ENCODE measurements at regions not wholly inside any gene's neighbourhood (a gene's known extent, or its start where the extent isn't known, plus 50 kb on each side); places are given as distances from the start of the nearest gene placed in this dataset.
A peak's percentile ranks its signal among the peaks of the same experiment; 100 is the strongest.
"Not testable (repeated sequence)": the region's sequence is repeated elsewhere in the genome, so short reads cannot be mapped to it uniquely, and the experiment has no call there.

DNA sequence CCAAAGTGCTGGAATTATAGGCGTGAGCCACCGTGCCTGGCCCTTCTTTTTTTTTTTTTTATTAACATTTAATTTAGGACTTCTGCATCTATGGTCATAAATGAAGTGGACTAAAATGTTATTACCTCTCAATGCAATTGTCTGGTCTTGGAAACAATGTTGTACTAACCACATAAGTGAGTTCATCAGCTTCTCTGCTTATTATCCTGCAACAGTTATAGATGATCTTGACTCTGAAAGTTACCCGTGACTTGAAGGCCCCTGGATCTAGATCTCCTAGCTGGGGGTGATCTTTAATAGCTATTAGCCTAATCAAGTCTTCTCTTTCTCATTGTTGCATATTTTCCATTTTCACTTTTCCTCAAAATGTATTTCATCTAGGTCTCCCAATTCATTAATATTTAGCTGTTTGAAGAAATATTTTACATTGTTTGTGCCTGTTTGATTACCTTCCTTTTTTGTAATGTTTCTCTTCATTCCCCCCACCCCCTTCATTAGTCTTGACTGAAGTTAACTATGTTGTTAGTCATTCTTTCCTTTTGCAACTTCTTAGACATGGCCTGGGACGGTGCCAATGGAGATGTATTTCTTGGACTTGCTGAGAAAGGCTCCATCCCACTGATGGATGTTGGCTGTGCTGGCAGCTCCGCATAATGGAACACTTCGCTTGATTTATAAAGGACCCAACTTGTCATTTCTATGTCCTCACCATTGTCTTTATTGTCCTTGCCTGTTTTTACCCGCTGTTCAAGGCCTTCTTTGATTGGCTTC, 141.6 kb upstream of the RIOK3 start:
- DNase-seq = no peak

GRCh38 chr18:23313379-23313778, 139.7 kb upstream of the RIOK3 start:
- no peak for DNase-seq

DNA sequence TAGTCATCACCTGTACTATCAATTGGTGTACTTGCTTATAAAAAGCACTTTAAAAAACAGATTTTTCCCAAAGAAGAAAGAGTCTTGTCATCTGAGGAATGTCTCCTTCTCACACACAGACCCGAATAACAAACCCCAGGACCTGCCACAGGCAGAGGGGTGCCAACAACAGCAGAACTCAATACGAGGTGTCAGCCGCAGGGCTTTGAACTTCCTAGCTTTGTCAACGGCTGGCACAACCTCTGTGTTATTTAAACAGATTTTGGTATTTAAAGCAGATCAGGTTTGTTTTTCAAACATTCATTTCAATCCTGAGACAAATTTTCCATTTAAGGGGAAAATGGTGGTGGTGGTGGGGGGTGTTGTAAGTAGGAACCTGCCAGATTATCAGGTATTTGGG, 138.4 kb upstream of the RIOK3 start:
- DNase-seq = no peak

DNA sequence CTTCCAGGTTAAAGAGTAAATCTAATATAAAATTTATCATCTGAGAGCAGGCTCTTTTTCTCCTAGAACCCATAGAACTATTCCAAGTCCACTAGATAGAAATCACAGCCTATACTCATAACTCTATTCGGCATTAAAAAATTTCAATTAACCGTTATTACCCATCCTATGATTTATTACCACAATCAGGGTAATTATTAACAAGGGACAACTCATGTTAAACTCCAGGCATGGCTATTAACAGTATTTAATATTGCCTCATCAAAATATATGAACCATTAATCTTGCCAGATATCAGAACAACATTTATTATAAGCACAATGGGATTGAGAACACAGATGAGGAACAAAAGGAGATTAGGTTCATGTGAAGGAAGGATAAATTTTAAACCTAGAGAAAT, 136.8 kb upstream of the RIOK3 start:
- no peak for DNase-seq

- no peak for DNase-seq
These were observed 136.1 kb upstream of the RIOK3 start for GRCh38 chr18:23316988-23317387.

GRCh38 chr18:23317975-23318675, 135.0 kb upstream of the RIOK3 start:
- no peak for DNase-seq

DNA sequence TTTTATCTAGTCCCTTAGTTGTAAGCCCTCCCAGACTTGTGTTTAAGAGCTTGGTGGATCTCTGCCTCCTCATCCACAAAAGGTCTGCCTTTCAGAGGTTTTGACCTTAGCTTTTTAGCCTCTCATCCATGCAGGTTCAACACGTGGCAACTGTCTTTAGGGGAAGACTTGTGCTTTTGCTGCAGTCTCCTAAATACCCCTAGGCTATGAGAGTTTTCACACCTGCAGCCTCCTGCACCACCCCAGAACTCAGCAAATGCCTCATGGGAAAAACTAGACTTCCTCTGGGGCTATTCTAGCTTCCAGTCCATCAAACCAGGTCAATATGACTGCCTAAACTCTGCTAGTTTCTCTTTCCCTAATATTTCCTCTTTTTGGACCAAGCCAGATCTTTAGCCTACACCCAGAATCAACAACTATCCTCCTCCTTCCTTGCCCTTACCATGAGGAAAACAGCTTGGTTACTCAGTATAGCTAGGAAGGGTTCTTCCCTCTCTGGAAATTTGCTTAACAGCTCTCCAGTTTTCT, 132.3 kb upstream of the RIOK3 start:
- DNase-seq = no peak

DNA sequence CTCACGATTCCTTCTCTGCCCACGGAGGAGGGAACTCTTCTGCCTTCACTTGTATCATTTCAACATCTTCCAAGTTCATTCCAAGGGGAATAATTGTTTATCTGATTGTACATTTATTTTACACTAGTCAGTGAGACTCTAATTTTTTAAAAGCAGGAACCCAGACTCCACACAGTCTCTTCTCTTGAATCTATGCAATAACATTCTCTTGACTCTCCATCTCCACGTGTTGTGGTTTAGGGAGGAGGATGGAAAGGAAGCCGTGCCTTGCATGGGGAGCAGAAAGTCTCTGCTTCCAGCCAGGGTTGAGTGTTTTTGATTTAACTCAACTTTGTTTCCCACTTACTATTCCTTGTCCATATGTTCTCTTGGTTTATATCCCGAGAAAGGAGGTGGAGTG, 131.1 kb upstream of the RIOK3 start:
- no peak for DNase-seq

DNA sequence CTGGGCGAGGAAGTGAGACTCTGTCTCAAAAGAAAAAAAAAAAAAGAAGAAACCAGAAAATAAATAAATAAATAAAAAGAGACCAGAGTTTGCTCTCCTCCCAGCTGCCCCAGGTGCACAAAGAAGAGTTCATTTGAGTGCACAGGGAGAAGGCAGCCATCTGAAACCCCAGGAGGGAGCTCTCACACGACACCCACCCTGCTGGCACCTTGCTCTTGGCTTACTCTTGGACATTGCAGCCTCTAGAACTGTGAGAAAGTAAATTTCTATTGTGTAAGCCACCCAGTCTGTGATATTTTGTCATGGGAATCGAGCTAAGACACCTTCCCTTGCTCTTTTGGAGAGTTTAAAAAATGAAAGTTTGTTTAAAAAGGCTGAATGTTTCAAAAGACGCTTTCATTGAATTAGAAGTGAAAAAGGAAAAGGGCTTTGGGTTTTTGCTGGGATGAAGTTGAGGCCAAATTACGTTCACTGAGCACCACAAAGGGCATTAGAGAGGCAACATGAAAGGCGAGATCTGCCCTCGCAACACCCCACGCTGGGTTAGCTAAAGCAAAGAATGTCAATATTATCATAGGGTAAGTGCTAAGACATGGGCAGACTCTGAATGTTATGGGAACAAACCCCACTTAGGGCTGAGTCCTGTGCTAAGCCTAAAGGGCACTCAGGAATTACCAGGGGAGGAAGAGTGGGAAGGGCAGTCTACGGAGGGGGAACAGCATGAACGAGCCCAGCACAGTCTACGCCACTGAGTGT, 128.9 kb upstream of the RIOK3 start:
- DNase-seq = no peak

GRCh38 chr18:23324861-23325260, 128.2 kb upstream of the RIOK3 start:
- no peak for DNase-seq

- not testable (repeated sequence) for DNase-seq
These were observed 123.4 kb upstream of the RIOK3 start for GRCh38 chr18:23329671-23330070.

DNA sequence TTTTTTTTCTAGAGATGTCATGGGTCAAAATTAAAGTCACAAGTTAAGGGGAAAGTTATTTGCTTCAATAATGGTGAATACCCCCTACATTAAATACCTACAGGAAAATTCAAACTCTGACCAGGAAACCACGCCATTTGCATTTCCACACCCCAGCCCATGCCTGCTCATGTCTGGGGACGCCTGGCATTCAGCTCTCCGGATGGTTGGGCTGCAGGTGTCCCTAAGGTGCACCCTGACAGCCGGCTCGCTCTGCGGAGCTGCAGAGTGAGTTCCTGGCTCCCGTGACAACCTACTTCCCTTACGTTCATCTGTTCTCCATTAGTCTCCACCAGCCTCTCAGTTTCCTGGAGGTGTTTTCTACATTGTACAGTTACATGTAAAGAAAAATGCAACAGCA, 122.7 kb upstream of the RIOK3 start:
- no peak for DNase-seq

DNA sequence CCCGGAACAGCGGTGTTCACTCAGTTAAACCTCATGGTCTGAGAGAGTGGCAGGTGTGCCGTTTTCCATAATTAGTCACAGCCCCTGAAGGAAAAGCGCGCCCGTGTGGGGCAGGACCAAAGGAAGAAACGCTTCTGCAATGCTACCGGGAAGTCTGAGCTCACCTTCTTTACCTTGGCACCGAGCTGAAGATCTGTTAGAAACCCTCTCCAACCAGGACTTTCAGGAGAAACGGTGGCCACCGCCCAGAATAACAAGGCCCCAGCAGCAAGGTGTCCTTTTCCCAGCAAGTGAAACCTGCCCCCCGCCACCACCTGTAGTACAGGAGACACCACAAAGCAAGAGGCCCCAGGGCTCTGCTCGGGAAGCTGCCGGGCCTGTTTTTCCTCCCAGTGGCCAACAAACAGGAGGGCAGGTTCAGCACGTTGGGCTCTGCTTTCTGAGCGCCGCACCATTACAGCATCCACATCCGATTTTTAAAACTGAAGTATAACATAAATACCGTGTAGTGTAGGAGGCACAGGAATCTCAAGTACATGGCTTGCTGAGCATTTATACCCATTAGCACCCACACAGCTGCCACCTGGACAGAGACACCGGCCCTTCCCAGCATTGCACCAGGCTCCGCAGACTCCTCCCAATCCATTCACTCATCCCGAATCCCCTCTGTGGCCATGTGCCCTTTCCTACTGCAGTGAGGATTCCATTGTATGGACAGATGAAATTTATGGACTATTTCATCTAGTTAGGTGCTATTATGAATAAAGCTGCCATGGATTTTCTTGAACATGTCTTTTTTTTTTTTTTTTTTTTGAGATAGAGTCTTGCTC, 121.8 kb upstream of the RIOK3 start:
- peak; percentile 30 for DNase-seq

GRCh38 chr18:23332356-23332755, 120.7 kb upstream of the RIOK3 start:
- no peak for DNase-seq

- no peak for DNase-seq
These were observed 119.3 kb upstream of the RIOK3 start for GRCh38 chr18:23333827-23334226.

DNA sequence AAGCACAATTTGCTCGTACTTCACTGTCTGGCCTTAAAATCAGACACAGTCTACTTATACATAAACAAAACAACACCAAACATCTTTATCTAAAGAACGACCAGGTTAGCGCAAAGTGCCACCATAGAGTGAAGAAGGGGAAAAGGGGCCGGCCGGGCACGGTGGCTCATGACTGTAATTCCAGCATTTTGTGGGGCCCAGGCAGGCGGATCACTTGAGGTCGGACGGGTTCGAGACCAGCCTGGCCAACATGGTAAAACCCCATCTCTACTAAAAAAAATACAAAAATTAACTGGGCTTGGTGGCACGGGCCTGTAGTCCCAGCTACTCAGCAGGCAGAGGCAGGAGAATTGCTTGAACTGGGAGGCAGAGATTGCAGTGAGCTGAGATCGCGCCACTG, 118.5 kb upstream of the RIOK3 start:
- DNase-seq = no peak

- no peak for DNase-seq
These were observed 117.0 kb upstream of the RIOK3 start for GRCh38 chr18:23336101-23336500.

DNA sequence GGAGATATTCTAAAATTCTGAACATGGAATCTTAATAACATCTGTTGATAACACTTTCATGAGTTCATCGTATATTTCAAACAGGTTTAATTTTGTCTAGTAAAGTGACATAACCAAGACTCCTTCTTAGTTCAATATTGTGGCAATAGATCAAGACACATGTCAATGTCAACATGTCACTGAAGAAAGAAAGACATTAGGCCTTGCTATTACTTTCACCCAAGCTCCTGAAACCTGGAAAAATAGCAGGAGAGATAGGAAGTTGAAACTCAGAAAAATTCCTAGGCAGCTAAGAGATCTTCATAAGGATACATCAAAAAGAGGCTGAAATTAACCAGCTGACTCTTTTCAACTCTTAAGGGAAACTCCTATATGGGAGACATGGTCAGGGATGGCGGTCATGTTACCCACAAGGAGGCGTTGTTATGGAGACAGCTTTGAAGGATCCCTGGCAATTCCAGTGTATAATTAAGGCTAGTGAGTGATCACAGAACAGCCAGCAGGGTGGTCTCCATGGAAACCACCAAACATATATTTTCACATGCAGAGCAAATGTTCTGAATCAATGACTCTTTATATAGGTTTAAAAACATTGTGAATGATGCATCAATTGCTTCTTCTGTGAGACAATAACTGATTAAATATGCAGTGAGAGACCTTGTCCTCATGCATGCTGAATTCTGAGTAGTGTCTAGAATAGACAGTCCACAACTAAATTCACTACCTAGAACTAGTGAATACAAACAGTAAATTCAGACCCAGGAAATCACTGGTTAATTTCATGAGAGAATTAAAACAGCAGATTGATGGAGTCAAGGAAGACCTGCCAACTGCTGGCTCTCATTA, 115.3 kb upstream of the RIOK3 start:
- DNase-seq = peak; percentile 21

DNA sequence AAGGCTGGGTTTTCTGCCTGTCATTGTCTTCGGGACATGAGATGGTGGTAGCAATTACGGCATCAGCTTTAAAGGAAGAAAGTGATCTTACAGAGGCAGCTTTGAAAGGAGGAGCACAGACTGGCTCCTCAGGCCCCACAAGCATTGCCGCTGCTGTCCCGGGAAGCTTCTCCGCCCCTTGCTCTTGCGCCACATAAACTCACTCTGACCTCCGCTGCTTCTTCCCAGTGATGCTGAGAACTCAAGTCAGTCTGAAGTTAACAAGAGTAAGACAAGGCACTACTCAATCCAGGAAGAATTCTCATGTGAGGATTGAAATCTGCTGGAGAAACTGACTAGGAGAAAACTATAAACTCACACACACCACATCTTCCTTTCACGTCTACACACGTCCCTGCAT, 112.4 kb upstream of the RIOK3 start:
- no peak for DNase-seq

- DNase-seq = no peak
These were observed 111.7 kb upstream of the RIOK3 start for GRCh38 chr18:23341383-23341782.

GRCh38 chr18:23341983-23342382, 111.1 kb upstream of the RIOK3 start:
- DNase-seq = no peak

- DNase-seq = no peak
These were observed 110.6 kb upstream of the RIOK3 start for GRCh38 chr18:23342506-23342905.
